HG02938 (cell line): ENCODE measurements at regions not wholly inside any gene's neighbourhood (a gene's known extent, or its start where the extent isn't known, plus 50 kb on each side); places are given as distances from the start of the nearest gene placed in this dataset.
"Not testable (repeated sequence)": the region's sequence is repeated elsewhere in the genome, so short reads cannot be mapped to it uniquely, and the experiment has no call there.

ENCODE experiments used
- ATAC-seq: cut with Tn5 transposase; IDR thresholded peaks from one replicate; pipeline ENCODE4 v1.9.1; 2021; ENCODE audit warnings: mild to moderate bottlenecking, moderate library complexity; ENCODE audit not compliant: unreplicated experiment

DNA sequence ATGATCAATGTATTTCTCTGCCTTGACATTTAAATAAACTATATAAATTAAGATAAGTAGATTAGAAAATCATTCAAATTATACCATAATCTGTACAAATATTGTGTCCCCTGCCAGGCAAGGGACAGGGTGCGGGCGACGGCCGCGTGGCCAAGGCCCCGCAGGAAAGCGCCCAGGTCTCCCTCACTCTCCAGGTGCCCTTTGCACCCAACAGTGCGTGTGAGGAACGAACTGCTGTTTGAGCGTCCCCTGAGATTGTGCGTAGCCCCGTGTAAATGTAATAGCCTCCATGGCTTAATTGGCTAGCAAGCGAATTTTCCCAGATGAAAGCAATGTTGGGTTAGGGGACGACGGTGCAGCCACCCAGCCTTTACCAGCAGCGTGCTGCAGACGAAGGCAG lies 161.4 kb downstream of the SYT15 start:
- not testable (repeated sequence) for ATAC-seq

DNA sequence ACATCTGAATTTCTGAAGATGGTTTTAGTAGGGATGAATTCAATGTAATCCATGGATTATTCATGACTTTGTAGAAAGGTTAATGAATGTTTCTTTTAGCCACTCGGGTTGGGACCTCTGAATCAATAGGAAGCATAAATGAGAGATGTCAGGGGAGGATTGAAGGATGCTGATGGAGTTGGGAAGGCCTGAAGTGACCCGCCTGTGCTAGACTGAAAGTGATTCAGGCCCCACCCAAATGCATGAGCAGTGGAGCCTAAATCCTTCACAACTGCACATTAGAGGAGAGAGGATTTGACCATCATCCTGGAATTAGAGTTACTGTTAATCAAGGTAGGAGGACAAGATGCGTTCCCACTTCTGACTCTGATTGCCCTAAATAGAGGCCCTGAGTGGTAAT lies 162.2 kb upstream of the PTPN20 start:
- not testable (repeated sequence) for ATAC-seq

DNA sequence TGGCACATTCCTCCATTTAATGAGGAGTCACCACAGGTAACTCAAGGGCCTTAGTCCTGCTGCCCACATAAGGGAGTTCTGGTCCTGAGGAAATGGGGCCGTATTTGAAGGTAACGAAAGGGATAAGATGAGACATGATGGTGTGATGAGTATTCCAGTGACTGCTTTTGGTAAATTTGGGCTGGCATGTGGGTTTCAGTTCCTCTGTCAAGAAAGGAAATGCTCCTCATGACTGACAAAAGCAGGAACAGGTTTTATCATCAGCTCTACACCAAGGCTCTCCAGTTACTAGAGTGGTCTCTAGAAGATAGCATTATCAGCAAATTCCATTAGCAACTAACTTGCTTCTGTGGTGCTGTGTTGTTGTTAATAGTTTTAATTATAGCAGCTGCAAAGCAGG lies 161.8 kb upstream of the PTPN20 start:
- ATAC-seq: peak; percentile 46

DNA sequence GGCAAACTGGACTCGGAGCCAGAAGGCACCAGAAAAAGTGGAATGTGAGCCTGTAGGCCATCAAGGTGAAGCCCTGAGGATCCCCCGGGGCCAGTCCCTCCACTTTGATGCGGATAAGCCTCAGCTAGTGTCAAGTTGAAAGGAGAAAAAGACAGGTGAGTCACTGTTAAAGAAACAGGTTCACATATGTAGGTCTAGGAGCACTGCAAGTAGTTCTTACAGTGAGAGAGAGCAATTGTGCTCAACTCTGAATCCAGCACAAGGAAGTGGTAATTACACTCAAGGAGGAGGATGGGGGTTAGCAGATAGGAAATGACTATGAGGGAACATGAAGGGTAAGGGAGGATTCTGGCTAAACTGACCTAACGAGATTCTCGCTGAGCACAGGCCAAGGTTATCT lies 157.5 kb upstream of the PTPN20 start:
- not testable (repeated sequence) for ATAC-seq

DNA sequence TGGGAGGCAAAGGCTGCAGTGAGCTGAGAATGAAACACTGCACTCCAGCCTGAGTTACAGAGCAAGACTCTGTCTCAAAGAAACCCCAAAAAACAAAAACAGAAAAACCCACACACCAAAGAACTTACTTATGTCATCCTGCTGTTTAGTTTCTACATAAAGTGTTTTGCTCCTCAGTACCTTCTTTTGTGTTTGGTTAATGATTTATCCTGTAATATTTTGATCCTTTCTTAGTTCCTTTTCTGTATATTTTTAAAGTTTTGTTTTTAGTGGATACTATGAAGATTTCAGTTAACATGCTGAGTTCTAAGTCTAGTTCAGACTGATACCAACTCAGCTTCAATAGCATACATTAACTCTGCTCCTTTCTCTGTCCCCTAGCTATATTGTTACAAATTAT lies 149.8 kb upstream of the PTPN20 start:
- ATAC-seq: peak; percentile 92

DNA sequence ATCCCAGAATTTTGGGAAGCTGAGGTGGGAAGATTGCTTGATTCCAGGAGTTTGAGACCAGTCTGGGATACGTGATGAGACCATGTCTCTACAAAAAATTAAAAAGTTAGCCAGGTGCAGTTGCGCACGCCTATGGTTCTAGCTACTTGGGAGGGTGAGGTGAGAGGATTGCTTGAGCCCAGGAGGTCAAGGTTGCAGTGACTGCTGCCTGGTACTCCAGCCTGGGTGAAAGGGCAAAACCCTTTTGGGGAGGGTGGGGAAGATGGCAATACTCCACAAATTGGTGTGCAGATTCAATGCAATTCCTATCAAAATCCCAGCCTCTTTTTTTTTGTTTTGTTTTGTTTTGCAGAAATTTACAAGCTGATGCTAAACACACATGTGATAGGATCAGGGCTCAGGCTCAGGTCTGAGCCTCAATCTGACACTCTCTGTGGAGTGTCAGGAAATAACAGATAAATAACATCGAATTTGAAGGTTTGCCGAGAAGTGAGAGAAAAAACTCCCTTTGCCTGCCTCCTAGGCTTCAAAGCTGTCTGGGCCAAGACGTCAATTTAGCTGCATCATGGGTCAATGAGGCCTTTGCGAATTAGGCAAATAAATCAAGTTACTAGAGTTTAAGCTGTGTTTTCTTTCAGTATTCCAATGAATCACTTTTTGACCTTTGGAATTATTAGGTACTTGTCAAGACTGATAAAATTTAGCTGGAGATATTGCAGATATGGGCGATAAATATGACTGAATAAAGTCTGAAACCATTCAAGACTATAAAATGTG lies 142.5 kb upstream of the PTPN20 start:
- ATAC-seq: not testable (repeated sequence)

DNA sequence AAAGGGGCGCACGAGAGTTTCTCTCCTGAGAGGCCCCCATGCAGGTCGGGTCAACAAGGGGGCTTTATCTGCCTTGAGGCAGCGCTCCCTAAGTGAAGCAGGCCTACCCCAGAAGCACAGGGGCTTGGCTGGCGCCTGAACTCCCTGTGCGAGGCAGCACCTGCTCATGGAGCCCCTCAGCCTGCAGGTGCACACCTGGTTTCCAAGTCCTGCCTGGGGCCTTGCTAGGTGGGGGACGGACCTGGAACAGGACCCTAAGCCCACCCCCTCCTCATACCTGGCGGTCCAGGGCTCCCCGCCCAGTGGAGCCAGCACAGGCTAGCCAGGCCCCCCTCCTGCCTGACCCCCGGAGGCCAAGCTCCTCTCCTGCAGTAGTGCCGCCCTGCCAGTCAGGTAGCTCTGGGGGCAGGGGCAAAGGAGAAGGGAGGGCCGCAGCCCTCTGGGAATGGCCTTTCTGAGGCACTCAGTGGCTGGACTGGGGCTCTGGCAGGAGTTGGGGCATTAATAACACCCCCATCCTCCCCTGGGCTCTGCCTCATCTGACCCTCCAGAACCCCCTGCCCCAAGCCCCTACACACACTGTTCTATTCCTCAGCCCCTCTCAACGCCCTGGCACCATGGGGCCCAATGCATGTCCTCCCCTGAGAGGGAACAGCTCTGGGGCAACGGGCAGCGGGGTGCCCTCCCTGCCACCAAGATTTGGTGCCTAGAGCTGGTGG lies 137.9 kb upstream of the PTPN20 start:
- ATAC-seq: not testable (repeated sequence)

DNA sequence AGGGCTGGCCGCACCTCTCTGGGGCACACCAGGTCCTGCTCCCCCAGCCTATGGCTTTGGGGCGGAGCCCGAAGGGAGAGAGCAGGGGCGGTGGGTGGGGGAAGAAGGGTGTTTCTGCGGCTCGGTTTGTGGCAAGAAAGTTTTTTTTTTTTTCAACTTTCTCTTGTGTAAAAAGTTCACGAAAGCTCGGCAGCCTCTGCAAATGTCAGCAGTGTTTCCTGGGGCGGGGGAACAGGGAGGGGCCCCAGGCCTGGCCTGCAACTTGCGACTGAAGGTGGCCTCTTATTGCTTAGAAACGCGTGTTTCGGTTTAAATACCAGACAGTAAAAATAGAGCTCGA lies 137.4 kb upstream of the PTPN20 start:
- ATAC-seq: not testable (repeated sequence)

DNA sequence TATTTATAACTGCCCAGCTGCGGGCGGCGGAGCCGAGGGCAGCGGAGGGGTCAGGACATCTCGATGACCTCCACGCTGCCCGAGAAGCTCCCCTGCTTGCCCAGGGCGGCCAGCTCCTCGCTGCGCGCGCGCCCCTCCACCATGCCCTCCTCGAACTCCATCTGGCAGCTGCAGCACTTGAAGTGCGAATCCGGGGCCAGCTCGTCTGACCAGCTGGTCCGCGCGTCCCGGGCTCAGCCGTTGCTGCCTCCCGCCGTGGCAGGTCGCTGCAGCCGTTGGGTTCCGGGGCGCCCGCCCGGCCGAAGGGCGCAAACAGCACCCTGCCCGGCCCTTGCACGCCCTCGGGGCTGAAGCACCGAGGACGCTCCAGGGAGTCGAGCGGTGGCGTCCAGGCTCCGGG lies 136.9 kb upstream of the PTPN20 start:
- ATAC-seq: not testable (repeated sequence)

DNA sequence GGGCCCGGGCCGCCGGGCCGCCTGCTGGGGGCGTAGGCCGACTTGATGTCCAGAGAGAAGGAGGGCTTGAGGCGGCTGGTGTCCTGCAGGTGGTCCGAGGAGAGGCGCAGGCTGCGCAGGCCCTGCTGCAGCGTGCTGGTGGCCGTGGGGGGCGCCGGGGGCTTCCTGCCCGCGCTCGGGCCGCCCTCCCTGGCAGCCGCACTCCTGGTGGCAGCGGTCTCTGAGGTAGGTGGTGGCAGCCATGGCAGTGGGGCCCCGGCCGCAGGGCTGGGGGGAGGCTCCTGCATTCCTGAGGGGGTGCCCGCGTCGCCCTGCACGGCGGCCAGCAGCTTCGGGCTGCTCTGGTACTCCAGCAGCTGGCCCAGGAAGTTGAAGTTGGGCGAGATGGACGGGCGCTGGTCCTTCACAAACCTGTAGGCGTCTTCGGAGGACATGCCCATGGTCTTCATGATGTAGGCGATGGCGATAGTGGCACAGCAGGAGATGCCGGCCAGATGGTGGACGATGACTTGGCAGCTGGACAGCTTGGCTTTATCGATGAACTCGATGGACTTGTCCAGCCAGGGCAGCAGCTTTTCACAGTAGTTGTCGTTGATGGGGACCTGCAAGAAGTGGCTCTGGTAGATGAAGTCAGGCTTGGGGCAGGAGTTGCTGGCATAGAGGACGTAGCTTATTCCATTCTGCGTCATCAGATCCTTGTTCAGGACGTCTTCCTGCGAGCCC lies 136.1 kb upstream of the PTPN20 start:
- ATAC-seq: not testable (repeated sequence)

DNA sequence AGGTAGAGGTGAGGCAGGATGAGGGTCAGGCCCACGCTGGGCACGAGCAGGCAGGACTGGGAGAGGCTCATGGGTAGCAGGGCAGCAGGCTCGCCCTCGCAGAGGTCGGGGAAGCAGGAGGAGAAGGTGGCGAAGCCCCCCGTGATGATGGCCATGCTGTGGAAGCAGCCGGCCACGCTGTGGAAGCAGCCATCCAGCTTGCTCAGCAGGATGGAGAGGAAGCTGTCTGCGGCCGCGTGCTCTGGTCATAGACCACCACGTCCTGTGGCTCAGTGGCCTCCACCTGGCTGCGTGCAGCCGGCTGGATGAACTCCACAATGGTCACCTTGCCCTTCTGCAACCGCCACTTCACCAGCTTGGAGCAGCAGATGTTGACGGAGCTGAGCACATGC lies 135.6 kb upstream of the PTPN20 start:
- ATAC-seq: not testable (repeated sequence)

DNA sequence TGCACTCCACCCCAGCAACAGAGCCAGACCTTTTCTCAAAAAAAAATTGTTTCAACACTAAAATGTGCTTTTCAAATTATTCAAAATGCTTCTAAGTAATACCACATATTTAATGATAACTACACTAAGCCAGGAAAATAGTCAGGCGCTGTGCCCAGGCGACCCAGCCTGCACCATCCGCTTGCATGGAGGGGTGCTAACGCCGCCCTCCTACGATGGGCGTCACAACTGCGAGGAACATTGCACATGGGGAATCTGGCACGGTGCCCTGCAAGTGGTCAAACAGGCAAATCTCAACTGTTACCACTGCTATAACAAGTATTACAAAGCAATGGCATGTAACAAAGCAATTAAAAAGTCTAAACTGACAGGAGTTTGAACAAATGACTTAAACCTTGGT lies 131.7 kb upstream of the PTPN20 start:
- not testable (repeated sequence) for ATAC-seq

DNA sequence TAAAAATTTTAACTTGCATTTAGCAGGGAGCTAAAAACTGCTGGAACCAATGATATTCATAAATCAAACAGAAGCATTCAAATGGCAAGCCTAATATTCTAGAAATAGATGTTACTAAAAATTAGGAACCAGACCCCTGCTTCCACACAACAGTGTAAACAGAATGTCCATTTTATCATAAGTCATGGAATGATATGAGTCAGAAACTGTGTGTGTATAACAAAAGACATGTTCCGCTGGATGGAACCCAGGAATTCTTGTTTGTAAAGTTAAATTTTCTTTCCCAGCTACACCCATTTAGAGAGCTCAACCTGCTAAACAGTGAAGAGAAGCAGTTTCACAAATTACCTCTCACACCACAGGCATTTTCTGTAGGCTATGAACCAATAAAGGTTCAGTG lies 131.1 kb upstream of the PTPN20 start:
- not testable (repeated sequence) for ATAC-seq

DNA sequence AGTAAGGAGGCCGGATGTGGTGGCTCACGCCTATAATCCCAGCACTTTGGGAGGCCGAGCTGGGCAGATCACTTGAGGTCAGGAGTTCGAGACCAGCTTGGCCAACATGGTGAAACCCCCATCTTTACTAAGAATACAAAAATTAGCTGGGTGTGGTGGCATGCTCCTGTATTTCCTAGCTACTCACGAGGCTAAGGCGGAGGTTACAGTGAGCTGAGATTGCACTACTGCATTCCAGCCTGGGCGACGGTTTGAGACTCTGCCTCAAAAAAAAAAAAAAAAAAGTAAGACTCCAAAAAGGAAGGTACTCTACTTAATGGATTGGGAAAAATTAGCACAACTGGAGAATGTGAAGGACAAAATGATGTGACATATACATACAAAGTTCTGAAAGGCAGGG lies 130.2 kb upstream of the PTPN20 start:
- not testable (repeated sequence) for ATAC-seq

DNA sequence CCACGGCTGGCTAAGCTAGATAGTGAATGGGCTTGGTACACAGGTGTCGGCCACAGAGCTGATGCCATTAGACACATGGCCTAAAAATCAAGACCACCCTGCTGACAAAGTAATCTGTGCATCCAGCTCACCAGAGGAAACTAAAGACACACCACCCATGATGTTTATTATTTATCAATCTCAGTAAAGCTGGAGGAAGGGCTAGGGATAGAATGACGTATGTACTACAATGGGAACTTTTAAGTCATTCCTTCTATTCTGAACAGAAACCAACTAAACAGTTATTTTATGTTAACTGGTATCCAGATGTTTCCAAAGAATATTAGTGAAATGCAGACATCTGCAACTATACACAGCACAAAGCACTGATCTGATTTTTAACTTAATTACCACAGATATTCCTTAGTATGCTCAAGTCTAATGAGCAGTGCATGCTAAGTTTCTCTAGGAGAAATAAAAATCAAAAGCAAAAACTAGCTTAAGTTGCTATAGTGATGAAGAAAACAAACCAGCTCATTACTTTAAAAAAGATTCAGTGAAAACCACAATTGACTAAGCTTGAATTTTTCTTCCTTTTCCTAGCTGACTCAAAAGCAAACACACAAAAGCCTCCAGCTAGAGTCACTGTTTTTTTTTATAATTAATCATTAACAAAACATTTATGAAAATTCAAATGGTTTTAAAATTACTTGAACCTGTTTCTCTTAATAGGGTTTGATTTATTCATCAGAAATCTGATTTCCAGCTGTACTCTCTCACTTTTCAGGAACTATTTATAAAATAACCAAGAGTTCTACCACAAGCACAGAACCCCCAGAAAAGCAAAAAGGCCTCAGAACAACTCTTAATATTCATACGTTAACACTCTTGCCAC lies 129.0 kb upstream of the PTPN20 start:
- peak; percentile 50 for ATAC-seq

DNA sequence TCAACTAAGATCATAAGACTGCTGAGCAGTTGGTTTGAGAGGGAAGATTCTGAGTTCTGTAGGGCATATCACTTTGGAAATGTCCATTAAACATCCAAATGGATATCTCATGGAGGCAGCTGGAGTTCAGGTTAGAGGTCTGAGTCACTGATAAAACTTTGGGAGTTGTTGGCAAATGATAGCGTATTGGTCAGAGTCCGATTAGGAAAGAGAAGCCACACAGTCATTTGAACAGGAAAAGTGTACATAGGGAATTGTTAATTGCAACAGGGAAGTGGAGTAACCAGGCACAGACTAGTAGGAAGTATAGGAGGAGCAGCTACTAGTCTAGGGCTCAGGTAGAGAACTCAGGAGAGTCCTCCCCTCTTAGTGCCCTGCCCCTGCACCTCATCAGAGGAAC lies 126.6 kb upstream of the PTPN20 start:
- not testable (repeated sequence) for ATAC-seq

DNA sequence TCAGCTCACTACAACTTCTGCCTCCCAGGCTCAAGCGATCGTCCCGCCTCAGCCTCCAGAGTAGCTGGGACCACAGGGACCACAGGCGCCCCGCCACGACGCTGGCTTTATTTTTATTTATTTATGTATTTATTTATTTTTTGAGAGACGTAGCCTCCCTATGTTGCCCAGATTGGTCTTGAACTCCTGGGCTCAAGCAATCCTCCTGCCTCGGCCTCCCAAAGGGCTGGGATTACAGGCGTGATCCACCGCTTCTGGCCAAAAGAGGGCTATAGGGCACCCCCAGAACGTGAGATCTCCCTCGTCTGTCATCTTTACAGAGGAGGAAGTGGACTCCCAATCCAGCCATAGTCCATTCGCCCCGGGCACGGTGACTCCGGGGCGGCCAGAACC lies 125.1 kb upstream of the PTPN20 start:
- ATAC-seq: not testable (repeated sequence)

DNA sequence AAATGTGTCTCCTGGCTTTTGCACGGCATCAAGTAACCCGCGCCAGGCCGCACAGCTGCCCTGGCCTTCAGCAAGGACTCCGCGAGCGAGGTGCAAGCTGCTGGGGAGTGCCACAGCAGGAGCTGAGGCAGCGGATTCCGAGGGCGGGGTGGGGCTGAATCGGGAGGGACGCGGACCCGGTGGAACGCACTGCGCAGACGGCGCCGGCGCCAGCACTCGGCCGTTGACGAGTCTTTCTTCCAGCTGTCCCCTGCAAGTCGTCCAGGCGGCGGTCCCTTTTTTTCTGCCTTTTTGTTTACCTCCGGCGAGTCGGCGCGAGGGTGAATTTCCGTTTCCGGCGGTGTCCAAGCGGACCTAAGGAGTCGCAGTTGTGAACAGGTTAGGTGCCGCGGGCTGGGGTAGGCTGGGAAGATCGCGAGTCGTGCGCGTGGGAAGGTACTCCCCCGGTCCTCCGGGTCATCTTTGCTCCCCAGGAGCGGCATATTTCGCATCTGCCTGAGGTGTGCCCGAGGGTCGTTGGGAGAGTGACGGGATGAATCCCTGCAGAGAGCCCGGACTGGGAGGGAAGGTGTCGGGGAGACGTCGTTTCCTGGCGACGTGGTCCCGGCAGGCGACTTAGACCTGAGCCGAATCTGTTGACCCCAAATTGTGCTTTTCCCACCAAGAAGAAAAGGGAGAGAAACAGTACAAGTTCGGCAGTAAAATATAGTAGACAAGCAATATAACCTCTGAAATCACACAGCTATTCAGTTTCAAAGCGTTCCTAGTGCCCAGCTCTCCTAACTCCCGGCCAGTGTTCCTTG lies 124.5 kb upstream of the PTPN20 start:
- ATAC-seq: peak; percentile 64

DNA sequence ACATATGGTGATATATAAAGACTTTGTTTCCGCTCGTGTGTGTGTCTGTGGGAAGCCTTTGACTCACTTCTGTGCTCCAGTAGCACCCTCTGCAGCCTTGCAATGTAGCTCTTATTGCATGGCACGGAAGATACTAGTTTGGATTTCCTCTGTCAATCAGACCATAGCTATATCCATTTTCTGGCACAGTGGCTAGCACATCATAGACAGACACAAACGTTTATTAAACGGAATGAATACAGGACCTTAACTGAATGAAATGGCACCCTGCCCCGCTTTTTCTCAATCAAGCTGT lies 124.0 kb upstream of the PTPN20 start:
- ATAC-seq: no peak

DNA sequence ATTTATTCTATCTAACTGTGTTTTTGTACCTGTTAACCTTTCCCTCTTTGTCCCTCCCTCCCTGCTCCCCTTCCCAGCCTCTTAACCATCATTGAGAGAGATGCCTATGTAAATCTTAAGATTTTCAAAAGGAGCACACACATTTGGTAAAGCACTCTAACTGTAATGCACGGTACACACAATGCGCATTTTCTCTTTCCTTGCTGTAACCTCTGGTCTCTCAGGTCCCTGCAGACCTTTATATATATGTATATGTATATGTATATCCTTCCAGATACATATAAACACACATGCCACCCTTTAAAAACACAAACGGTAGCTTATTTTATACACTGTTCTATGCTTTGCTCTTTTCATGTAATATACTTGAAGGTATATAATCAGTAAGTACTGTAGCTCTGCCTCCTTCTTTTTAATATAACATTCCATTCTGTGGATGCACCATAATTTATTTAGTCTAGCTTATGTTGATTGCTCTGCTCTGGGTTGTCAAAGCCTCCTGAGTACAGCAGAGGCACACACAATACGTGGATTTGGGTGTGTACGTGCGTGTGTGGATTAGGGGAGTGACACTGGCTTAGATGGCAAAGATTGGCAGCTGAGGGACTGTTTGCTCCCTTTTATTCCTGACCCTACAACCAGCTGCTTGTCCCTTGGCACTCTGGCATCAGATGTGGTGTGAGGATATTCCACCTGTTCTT lies 118.4 kb upstream of the PTPN20 start:
- ATAC-seq: not testable (repeated sequence)
